ENCODE measurements at regions not wholly inside any gene's neighbourhood (a gene's known extent, or its start where the extent isn't known, plus 50 kb on each side); places are given as distances from the start of the nearest gene placed in this dataset.

GRCh38 chr19:28468701-28469459, 744.1 kb downstream of the UQCRFS1 start:
- CTCF ChIA-PET: interaction anchor here (0.9 to 3.0 kb wide), 6 partner anchors 8 to 795 kb away, joined by 4 to 11 read pairs (median 7); no protein-coding TSS in a partner anchor
- POLR2A ChIA-PET: no interaction called here
- no peak for TF ChIP-seq CTCF (IDR thresholded peaks at IDR 0.05; ENCODE audit: control extremely low read depth, extremely low read depth, low read depth, missing control alignments)
- no peak for DNase-seq (ENCODE audit: extremely low spot score)

- ChIA-PET POLR2A (no interaction called here), CTCF (interaction anchor here (0.8 to 2.3 kb wide), 5 partner anchors 14 to 797 kb away, joined by 3 to 13 read pairs (median 4); no protein-coding TSS in a partner anchor)
- DNase-seq (ENCODE audit: extremely low spot score): peak; percentile 58
- peak; percentile 69 for TF ChIP-seq CTCF (IDR thresholded peaks at IDR 0.05; ENCODE audit: control extremely low read depth, extremely low read depth, low read depth, missing control alignments)
Measured at GRCh38 chr19:28466107-28467045, 746.6 kb downstream of the UQCRFS1 start.

- CTCF ChIA-PET: interaction anchor here (1.0 to 2.3 kb wide), 4 partner anchors 10 to 798 kb away, joined by 3 to 13 read pairs (median 4); no protein-coding TSS in a partner anchor
- TF ChIP-seq CTCF (IDR thresholded peaks at IDR 0.05; ENCODE audit: control extremely low read depth, extremely low read depth, low read depth, missing control alignments): no peak
- DNase-seq (ENCODE audit: extremely low spot score): no peak
- POLR2A ChIA-PET: no interaction called here
Measured at GRCh38 chr19:28465371-28466086, 747.4 kb downstream of the UQCRFS1 start.

GRCh38 chr19:28463493-28464053, 749.4 kb downstream of the UQCRFS1 start:
- DNase-seq (ENCODE audit: extremely low spot score): no peak
- CTCF ChIA-PET: interaction anchor here (1.7 kb wide), 1 partner anchor 8 kb away, joined by 5 read pairs; no protein-coding TSS in a partner anchor
- no peak for TF ChIP-seq CTCF (IDR thresholded peaks at IDR 0.05; ENCODE audit: control extremely low read depth, extremely low read depth, low read depth, missing control alignments)
- POLR2A ChIA-PET: no interaction called here

GRCh38 chr19:28457620-28458019, 755.3 kb downstream of the UQCRFS1 start:
- DNase-seq (ENCODE audit: extremely low spot score): no peak
- ChIA-PET POLR2A (no interaction called here), CTCF (no interaction called here)
- TF ChIP-seq CTCF (IDR thresholded peaks at IDR 0.05; ENCODE audit: control extremely low read depth, extremely low read depth, low read depth, missing control alignments): no peak
